ENCODE measurements at regions not wholly inside any gene's neighbourhood (a gene's known extent, or its start where the extent isn't known, plus 50 kb on each side); places are given as distances from the start of the nearest gene placed in this dataset.

- peaks cover 2% of the 10 kb centered on the region for H3K27me3 Mint-ChIP-seq
- peaks cover 5% of the 10 kb centered on the region for H3K4me1 Mint-ChIP-seq
- H3K36me3 Mint-ChIP-seq (ENCODE audit: low read depth): no peaks in the 10 kb centered on the region
- DNase-seq (no peak), ATAC-seq (no peak)
- no peaks in the 10 kb centered on the region for H3K9me3 Mint-ChIP-seq
- H3K4me3 Mint-ChIP-seq: no peak overlapping the region
- H3K27ac Mint-ChIP-seq: no peak overlapping the region
These were observed 228.7 kb downstream of the IKZF2 start for GRCh38 chr2:212922701-212923100.

DNA sequence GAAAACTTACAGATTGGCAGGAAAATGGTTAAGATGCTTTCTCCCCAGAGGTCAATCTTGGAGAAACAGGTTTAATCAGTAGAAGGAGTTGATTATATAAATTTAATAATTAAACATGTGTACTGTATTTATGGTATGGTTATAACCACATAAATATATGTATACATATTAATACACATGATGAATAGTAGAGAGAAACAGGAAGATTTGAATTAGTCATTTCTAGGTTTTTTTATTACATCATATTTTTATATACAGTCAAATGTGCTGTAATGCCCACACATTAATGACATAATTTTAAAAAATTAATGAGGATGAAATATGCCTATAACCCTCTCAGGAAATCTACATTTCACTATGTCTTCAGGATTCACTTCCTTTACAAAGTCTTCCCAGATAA lies 229.7 kb downstream of the IKZF2 start:
- no peak for DNase-seq
- no peaks in the 10 kb centered on the region for H3K9me3 Mint-ChIP-seq
- H3K4me1 Mint-ChIP-seq: peaks cover 5% of the 10 kb centered on the region

GRCh38 chr2:212921061-212921460 lies 230.4 kb downstream of the IKZF2 start:
- H3K27ac Mint-ChIP-seq: no peak overlapping the region
- DNase-seq (no peak), ATAC-seq (peak; percentile 65)
- H3K36me3 Mint-ChIP-seq (ENCODE audit: low read depth): no peaks in the 10 kb centered on the region
- no peaks in the 10 kb centered on the region for H3K9me3 Mint-ChIP-seq
- peaks cover 2% of the 10 kb centered on the region for H3K27me3 Mint-ChIP-seq
- H3K4me1 Mint-ChIP-seq: peaks cover 9% of the 10 kb centered on the region
- no peak overlapping the region for H3K4me3 Mint-ChIP-seq

More for the DNA sequence above, 229.7 kb downstream of the IKZF2 start:
- H3K27me3 Mint-ChIP-seq: peaks cover 2% of the 10 kb centered on the region
- H3K36me3 Mint-ChIP-seq (ENCODE audit: low read depth): no peaks in the 10 kb centered on the region
- H3K27ac Mint-ChIP-seq: no peak overlapping the region
- H3K4me3 Mint-ChIP-seq: no peak overlapping the region
- ATAC-seq: no peak

DNA sequence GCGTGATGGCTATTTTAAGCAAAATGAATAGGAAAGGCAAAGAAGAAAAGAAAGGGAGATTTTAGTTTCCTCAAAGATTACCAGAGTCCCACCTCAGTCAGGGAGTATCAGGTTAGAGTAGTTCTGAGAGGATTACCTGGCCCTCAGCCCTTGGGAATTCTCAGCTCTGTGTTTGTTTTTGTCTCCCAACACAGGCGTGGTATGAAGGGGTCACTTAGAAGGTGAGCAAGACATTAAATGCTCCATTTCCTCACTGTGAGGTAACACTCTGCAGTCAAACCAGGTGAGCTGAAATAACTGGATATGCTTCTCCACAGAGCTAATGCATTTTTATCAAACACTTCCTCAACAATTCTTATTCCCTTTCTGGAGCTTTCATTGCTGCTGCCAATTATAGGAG lies 232.2 kb downstream of the IKZF2 start:
- no peak for ATAC-seq
- no peak for DNase-seq
- Mint-ChIP-seq H3K9me3 (no peaks in the 10 kb centered on the region), H3K4me1 (peaks cover 24% of the 10 kb centered on the region), H3K27ac (no peak overlapping the region), H3K4me3 (no peak overlapping the region), H3K27me3 (peaks cover 2% of the 10 kb centered on the region), H3K36me3 (ENCODE audit: low read depth) (no peaks in the 10 kb centered on the region)

DNA sequence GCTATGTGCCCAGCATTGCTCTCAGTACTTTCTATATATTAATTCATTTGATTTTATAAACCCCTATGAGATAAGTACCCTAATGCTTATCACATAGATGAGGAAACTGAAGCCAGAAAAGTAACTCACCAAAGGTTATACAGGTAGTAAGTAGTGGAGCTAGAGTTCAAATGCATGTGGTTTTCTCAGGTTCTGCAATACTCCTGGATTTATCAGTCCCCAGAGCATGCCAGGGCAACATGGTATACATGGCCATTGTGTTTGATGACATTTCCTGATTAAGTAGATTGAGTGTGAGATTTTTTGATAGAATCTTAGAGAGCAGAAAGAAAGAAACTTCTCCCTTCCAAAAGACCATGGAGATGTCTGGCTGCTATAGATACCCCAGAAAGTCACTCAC lies 233.1 kb downstream of the IKZF2 start:
- no peak for DNase-seq
- Mint-ChIP-seq H3K9me3 (no peaks in the 10 kb centered on the region), H3K27ac (no peak overlapping the region), H3K27me3 (peaks cover 2% of the 10 kb centered on the region), H3K4me3 (no peak overlapping the region), H3K36me3 (ENCODE audit: low read depth) (no peaks in the 10 kb centered on the region), H3K4me1 (peaks cover 24% of the 10 kb centered on the region)
- ATAC-seq: no peak

DNA sequence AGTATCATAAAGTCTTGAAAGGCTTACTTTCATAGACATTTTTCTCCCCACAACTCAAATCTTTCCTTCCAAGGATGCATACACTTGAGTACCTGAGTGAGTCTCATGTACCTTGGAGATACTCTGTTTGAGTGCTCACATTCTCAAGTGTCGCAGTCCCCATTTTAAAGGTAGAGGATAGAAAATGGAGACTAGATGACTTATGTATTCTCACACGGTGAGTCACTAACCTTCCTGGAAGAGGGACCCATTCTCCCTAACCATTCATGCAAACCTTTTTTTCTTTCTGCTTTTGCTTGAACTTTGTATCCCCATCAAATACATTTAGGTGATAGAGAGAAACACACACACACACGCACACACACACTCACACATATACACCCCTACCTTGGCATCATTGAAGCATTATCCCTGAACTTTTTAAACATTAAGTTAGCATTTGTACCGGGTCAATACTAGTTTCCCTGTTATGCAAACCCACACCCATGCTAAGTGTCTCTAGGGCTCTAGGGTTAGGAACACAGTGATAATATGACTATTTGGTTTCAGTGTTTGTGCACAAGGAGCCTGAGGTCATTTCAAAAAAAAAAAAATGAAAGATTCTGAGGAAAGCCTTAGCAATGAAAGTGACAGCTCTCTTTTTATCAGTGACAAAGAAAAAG lies 236.2 kb downstream of the IKZF2 start:
- ATAC-seq (peak; percentile 76), DNase-seq (no peak)
- peak overlapping the region; percentile 27 for H3K27ac Mint-ChIP-seq
- H3K4me3 Mint-ChIP-seq: no peak overlapping the region
- H3K27me3 Mint-ChIP-seq: peaks cover 2% of the 10 kb centered on the region
- no peaks in the 10 kb centered on the region for H3K9me3 Mint-ChIP-seq
- H3K4me1 Mint-ChIP-seq: peaks cover 30% of the 10 kb centered on the region
- H3K36me3 Mint-ChIP-seq (ENCODE audit: low read depth): no peaks in the 10 kb centered on the region

DNA sequence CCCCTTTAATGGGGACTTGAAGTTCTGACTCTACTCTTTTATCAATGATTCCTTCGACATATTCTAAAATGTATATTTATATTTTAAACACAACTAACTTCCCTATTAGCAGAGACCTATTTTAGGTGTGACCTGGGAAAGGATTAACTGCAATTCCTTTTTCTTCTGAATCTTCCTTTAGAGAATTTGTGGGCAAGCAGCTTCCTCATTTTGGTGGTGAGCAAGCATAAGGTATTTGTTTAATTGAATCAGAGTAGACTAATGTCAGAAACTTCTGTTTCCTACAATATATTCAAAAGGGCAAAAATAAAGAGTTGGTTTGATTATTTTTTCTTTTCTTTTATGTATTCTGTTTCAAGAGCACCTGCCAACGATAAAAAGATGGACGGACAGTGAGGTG lies 237.0 kb downstream of the IKZF2 start:
- Mint-ChIP-seq H3K27ac (no peak overlapping the region), H3K4me3 (no peak overlapping the region), H3K9me3 (peaks cover 4% of the 10 kb centered on the region), H3K27me3 (peaks cover 2% of the 10 kb centered on the region), H3K36me3 (ENCODE audit: low read depth) (no peaks in the 10 kb centered on the region), H3K4me1 (peaks cover 30% of the 10 kb centered on the region)
- ATAC-seq (no peak), DNase-seq (no peak)

GRCh38 chr2:212913640-212914306 lies 237.6 kb downstream of the IKZF2 start:
- peaks cover 30% of the 10 kb centered on the region for H3K4me1 Mint-ChIP-seq
- ATAC-seq (no peak), DNase-seq (no peak)
- H3K27ac Mint-ChIP-seq: no peak overlapping the region
- peaks cover 4% of the 10 kb centered on the region for H3K9me3 Mint-ChIP-seq
- H3K4me3 Mint-ChIP-seq: no peak overlapping the region
- H3K27me3 Mint-ChIP-seq: no peaks in the 10 kb centered on the region
- no peaks in the 10 kb centered on the region for H3K36me3 Mint-ChIP-seq (ENCODE audit: low read depth)

- Mint-ChIP-seq H3K27me3 (no peaks in the 10 kb centered on the region), H3K9me3 (peaks cover 4% of the 10 kb centered on the region), H3K27ac (no peak overlapping the region), H3K4me1 (peaks cover 30% of the 10 kb centered on the region), H3K4me3 (no peak overlapping the region), H3K36me3 (ENCODE audit: low read depth) (no peaks in the 10 kb centered on the region)
- ATAC-seq (no peak), DNase-seq (no peak)
These were observed 238.8 kb downstream of the IKZF2 start for GRCh38 chr2:212912445-212913103.

DNA sequence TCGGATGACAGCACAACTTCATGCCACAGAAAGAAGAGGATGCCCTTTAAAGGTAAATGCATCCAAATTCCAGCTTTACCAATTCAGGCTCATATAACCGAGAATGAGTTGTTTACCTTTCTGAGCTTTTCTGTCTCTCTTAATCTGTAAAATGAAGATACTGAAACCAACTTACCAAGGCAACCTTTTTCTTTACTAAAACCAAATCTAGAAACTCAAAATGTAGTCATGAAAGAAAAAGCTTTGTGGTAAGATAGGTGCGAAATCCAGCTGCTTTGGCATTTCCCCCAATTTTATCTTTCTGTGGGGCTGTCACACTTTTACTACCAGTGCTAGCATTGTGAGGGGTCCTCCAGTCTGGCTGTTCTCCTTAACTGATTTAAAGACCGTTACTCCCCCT lies 240.4 kb downstream of the IKZF2 start:
- ATAC-seq (peak; percentile 64), DNase-seq (no peak)
- Mint-ChIP-seq H3K27ac (no peak overlapping the region), H3K4me3 (no peak overlapping the region), H3K9me3 (peaks cover 4% of the 10 kb centered on the region), H3K4me1 (peaks cover 25% of the 10 kb centered on the region), H3K36me3 (ENCODE audit: low read depth) (no peaks in the 10 kb centered on the region), H3K27me3 (no peaks in the 10 kb centered on the region)

DNA sequence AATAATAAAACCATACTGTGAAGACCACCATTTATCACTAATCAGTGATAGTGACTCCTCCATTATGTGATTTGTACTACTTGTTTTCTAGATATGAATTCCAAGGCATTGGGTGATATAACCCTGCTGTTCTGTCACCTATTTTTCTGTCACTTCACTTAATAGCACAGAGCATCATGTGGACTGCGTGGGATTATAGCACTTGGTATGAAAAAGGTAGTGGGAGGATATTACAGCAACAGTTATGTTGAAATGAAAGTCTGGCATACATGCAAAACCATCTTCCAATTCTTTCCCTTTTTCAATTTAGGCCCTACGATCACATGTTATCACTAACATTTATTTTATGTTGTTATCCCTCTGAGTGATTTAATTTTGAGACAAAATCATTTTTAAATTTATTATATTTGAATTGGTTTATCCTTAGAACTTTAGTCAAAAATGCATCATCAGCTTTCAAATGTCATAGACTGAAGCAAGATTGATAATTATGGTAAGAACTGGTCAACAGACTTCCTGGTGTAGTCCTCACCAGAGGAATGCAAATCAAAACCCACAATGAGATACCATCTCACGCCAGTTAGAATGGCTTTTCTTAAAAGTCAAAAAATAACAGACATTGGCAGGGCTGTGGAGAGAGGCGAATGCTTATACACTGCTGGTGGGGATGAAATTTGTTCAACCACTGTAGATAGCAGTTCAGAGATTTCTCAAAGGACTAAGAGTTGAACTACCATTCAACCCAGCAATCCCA lies 242.6 kb downstream of the IKZF2 start:
- Mint-ChIP-seq H3K27me3 (no peaks in the 10 kb centered on the region), H3K4me3 (no peak overlapping the region), H3K9me3 (peaks cover 4% of the 10 kb centered on the region), H3K27ac (no peak overlapping the region), H3K4me1 (peaks cover 11% of the 10 kb centered on the region), H3K36me3 (ENCODE audit: low read depth) (no peaks in the 10 kb centered on the region)
- ATAC-seq: no peak
- DNase-seq: no peak

- no peak for DNase-seq
- Mint-ChIP-seq H3K36me3 (ENCODE audit: low read depth) (no peaks in the 10 kb centered on the region), H3K4me1 (peaks cover 11% of the 10 kb centered on the region), H3K9me3 (peaks cover 4% of the 10 kb centered on the region), H3K27me3 (no peaks in the 10 kb centered on the region), H3K27ac (no peak overlapping the region), H3K4me3 (no peak overlapping the region)
- no peak for ATAC-seq
These were observed 243.4 kb downstream of the IKZF2 start for GRCh38 chr2:212908031-212908430.

GRCh38 chr2:212906620-212907019 lies 244.8 kb downstream of the IKZF2 start:
- no peak for DNase-seq
- no peak overlapping the region for H3K27ac Mint-ChIP-seq
- H3K4me1 Mint-ChIP-seq: peaks cover 9% of the 10 kb centered on the region
- no peaks in the 10 kb centered on the region for H3K36me3 Mint-ChIP-seq (ENCODE audit: low read depth)
- no peaks in the 10 kb centered on the region for H3K27me3 Mint-ChIP-seq
- no peak for ATAC-seq
- H3K4me3 Mint-ChIP-seq: no peak overlapping the region
- H3K9me3 Mint-ChIP-seq: peaks cover 4% of the 10 kb centered on the region

GRCh38 chr2:212905640-212906201 lies 245.7 kb downstream of the IKZF2 start:
- no peaks in the 10 kb centered on the region for H3K36me3 Mint-ChIP-seq (ENCODE audit: low read depth)
- no peak for ATAC-seq
- DNase-seq: no peak
- no peaks in the 10 kb centered on the region for H3K27me3 Mint-ChIP-seq
- peaks cover under 1% of the 10 kb centered on the region for H3K4me1 Mint-ChIP-seq
- no peak overlapping the region for H3K27ac Mint-ChIP-seq
- H3K9me3 Mint-ChIP-seq: peaks cover 4% of the 10 kb centered on the region
- H3K4me3 Mint-ChIP-seq: no peak overlapping the region

Measured in activated naive CD8-positive, alpha-beta T cell treated with anti-CD3 and anti-CD28 coated beads, Interleukin-2, amount 50 U/mL, for 24 hours (primary cell).